ENCODE measurements at regions not wholly inside any gene's neighbourhood (a gene's known extent, or its start where the extent isn't known, plus 50 kb on each side); places are given as distances from the start of the nearest gene placed in this dataset.

- DNase-seq: no peak
Observed at GRCh38 chr3:178073366-178073765, 462.9 kb upstream of the KCNMB2 start.

- no peak for DNase-seq
Observed at GRCh38 chr3:178075344-178075743, 460.9 kb upstream of the KCNMB2 start.

GRCh38 chr3:178078953-178079352 is 457.3 kb upstream of the KCNMB2 start:
- DNase-seq: no peak

GRCh38 chr3:178079966-178080365 is 456.3 kb upstream of the KCNMB2 start:
- no peak for DNase-seq

- DNase-seq: no peak
Observed at GRCh38 chr3:178082326-178082906, 453.8 kb upstream of the KCNMB2 start.

GRCh38 chr3:178083906-178084866 is 452.1 kb upstream of the KCNMB2 start:
- no peak for DNase-seq

- DNase-seq: peak; percentile 69
Observed at GRCh38 chr3:178084938-178085816, 451.1 kb upstream of the KCNMB2 start.

- no peak for DNase-seq
Observed at GRCh38 chr3:178085817-178086123, 450.5 kb upstream of the KCNMB2 start.

- no peak for DNase-seq
Observed at GRCh38 chr3:178086144-178086825, 450.0 kb upstream of the KCNMB2 start.

- DNase-seq: no peak
Observed at GRCh38 chr3:178087376-178087775, 448.9 kb upstream of the KCNMB2 start.

- no peak for DNase-seq
Observed at GRCh38 chr3:178088963-178089362, 447.3 kb upstream of the KCNMB2 start.

GRCh38 chr3:178090899-178091298 is 445.3 kb upstream of the KCNMB2 start:
- no peak for DNase-seq

GRCh38 chr3:178095522-178095921 is 440.7 kb upstream of the KCNMB2 start:
- DNase-seq: no peak

- no peak for DNase-seq
Observed at GRCh38 chr3:178096955-178097354, 439.3 kb upstream of the KCNMB2 start.

GRCh38 chr3:178097576-178097975 is 438.7 kb upstream of the KCNMB2 start:
- DNase-seq: no peak

- DNase-seq: no peak
Observed at GRCh38 chr3:178099274-178099673, 437.0 kb upstream of the KCNMB2 start.

- DNase-seq: no peak
Observed at GRCh38 chr3:178099862-178100261, 436.4 kb upstream of the KCNMB2 start.

- no peak for DNase-seq
Observed at GRCh38 chr3:178100908-178101307, 435.3 kb upstream of the KCNMB2 start.

GRCh38 chr3:178103140-178103539 is 433.1 kb upstream of the KCNMB2 start:
- DNase-seq: no peak

GRCh38 chr3:178107804-178108203 is 428.4 kb upstream of the KCNMB2 start:
- no peak for DNase-seq

GRCh38 chr3:178109691-178110090 is 426.5 kb upstream of the KCNMB2 start:
- no peak for DNase-seq

GRCh38 chr3:178112134-178112533 is 424.1 kb upstream of the KCNMB2 start:
- no peak for DNase-seq
